H1 (cell line): ENCODE measurements at regions not wholly inside any gene's neighbourhood (a gene's known extent, or its start where the extent isn't known, plus 50 kb on each side); places are given as distances from the start of the nearest gene placed in this dataset.

Experiments
- CHD7 ChIP-seq: fragments of 300-600 bp; sonication (generic); IDR thresholded peaks from 2 replicates; pipeline ENCODE4 v1.7.1; 2012; ENCODE audit warnings: low read length, moderate library complexity, mild to moderate bottlenecking, inconsistent platforms; ENCODE audit not compliant: insufficient replicate concordance
- PHF8 ChIP-seq: fragments of 200-600 bp; sonication (generic); conservative IDR thresholded peaks from 2 replicates; pipeline ENCODE4 v1.7.1; 2012; ENCODE audit warnings: low read depth, mild to moderate bottlenecking, inconsistent platforms, low read length, moderate library complexity
- POLR2AphosphoS5 ChIP-seq: IDR thresholded peaks from 2 replicates; pipeline ENCODE4 v1.6.1; 2011; ENCODE audit warnings: low read depth, low read length

DNA sequence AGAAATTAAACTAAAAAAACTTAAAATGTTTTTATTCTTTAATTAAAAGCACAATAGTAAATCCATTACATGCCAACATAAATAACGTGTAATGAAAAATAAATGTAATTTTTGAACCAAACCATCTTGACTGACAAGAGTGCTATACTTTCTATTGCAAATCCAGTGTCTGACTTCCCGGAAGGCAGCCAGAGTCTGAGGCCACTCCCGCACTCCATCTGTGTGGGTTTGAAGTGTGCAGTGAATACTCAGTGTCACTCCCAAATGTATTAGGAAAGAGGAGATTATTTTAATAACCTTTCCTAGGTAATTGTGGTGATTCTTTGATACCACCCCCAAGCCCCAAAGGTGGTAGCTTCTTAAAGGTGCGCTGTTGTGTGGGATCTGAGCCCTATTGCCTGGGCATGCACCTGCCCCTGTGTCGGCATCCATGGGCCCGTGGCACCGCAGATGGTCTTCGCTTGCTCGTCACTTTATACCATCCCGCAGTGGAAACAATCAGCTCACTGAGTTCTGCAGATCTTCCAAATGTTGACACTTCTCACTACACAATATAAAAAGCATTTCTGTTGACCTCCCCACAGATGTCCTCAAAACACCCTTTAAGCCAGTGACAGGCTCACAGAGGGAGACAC lies 391.2 kb downstream of the THBS2 start (continued):
- TF ChIP-seq CHD7 (no peak), PHF8 (no peak), POLR2AphosphoS5 (no peak)
